ENCODE measurements at regions not wholly inside any gene's neighbourhood (a gene's known extent, or its start where the extent isn't known, plus 50 kb on each side); places are given as distances from the start of the nearest gene placed in this dataset.

GRCh38 chr4:52172166-52172565, 121.1 kb downstream of the SPATA18 start:
- H4K91ac ChIP-seq (ENCODE audit: low read length) = no peak overlapping the region
- H3K23ac ChIP-seq (ENCODE audit: low read length in 2 of 2) = no peak overlapping the region
- H3K4ac ChIP-seq (ENCODE audit: low read depth in 1 of 2, low read length in 2 of 2) = no peak overlapping the region
- no peak overlapping the region for H2BK12ac ChIP-seq (ENCODE audit: low read length in 2 of 2)
- no peak overlapping the region for H3K4me3 ChIP-seq (ENCODE audit: insufficient read depth in 1 of 2, low read depth in 1 of 2, low read length in 2 of 2)
- no peak overlapping the region for H4K8ac ChIP-seq (ENCODE audit: low read length)
- no peak overlapping the region for H3K14ac ChIP-seq (ENCODE audit: low read length in 2 of 2)
- H3K4me2 ChIP-seq (ENCODE audit: low read length, poor library complexity, severe bottlenecking) = no peak overlapping the region
- H2BK5ac ChIP-seq (ENCODE audit: low read depth, low read length, poor library complexity, severe bottlenecking) = no peak overlapping the region
- no peak overlapping the region for H3K27ac ChIP-seq (ENCODE audit: low read length, poor library complexity, severe bottlenecking)
- H3K4me1 ChIP-seq (ENCODE audit: control insufficient read depth, insufficient read depth, low read depth, low read length) = no peaks in the 10 kb centered on the region
- H3K9ac ChIP-seq (ENCODE audit: low read length) = no peak overlapping the region
- H2BK15ac ChIP-seq (ENCODE audit: low read depth, poor library complexity, severe bottlenecking) = no peak overlapping the region
- no peak overlapping the region for H2AK5ac ChIP-seq (ENCODE audit: low read length, severe bottlenecking)
- H3K9me3 ChIP-seq (ENCODE audit: control insufficient read depth, low read length) = no peaks in the 10 kb centered on the region
- peak; percentile 22 for DNase-seq
- H3K18ac ChIP-seq (ENCODE audit: low read depth in 1 of 2, low read length in 2 of 2) = no peak overlapping the region
- H3K79me1 ChIP-seq (replicated peaks; ENCODE audit: low read length, poor library complexity, severe bottlenecking) = no peaks in the 10 kb centered on the region
- no peaks in the 10 kb centered on the region for H3K36me3 ChIP-seq (ENCODE audit: control insufficient read depth in 1 of 2, insufficient read depth in 2 of 2, low read depth in 1 of 2, low read length in 2 of 2)
- H2BK120ac ChIP-seq (ENCODE audit: low read depth, low read length) = no peak overlapping the region
- no peak overlapping the region for H2AFZ ChIP-seq (ENCODE audit: low read depth, low read length)
- 100% methylated on average over 1 of the region's 1 CpG for WGBS
- no peaks in the 10 kb centered on the region for H3K27me3 ChIP-seq (ENCODE audit: control insufficient read depth in 1 of 2, insufficient read depth in 1 of 2, low read length in 2 of 2)

GRCh38 chr4:52173470-52174045, 122.5 kb downstream of the SPATA18 start:
- Histone ChIP-seq H2BK15ac (ENCODE audit: low read depth, poor library complexity, severe bottlenecking) (no peak overlapping the region), H3K4ac (ENCODE audit: low read depth in 1 of 2, low read length in 2 of 2) (no peak overlapping the region), H3K27me3 (ENCODE audit: control insufficient read depth in 1 of 2, insufficient read depth in 1 of 2, low read length in 2 of 2) (no peaks in the 10 kb centered on the region), H2AFZ (ENCODE audit: low read depth, low read length) (no peak overlapping the region), H3K79me1 (replicated peaks; ENCODE audit: low read length, poor library complexity, severe bottlenecking) (no peaks in the 10 kb centered on the region), H2BK5ac (ENCODE audit: low read depth, low read length, poor library complexity, severe bottlenecking) (no peak overlapping the region), H2BK120ac (ENCODE audit: low read depth, low read length) (no peak overlapping the region), H3K14ac (ENCODE audit: low read length in 2 of 2) (no peak overlapping the region), H3K4me3 (ENCODE audit: insufficient read depth in 1 of 2, low read depth in 1 of 2, low read length in 2 of 2) (no peak overlapping the region), H3K4me2 (ENCODE audit: low read length, poor library complexity, severe bottlenecking) (no peak overlapping the region), H3K36me3 (ENCODE audit: control insufficient read depth in 1 of 2, insufficient read depth in 2 of 2, low read depth in 1 of 2, low read length in 2 of 2) (no peaks in the 10 kb centered on the region), H3K9ac (ENCODE audit: low read length) (peak overlapping the region; percentile 34), H4K8ac (ENCODE audit: low read length) (no peak overlapping the region), H2BK12ac (ENCODE audit: low read length in 2 of 2) (no peak overlapping the region), H4K91ac (ENCODE audit: low read length) (no peak overlapping the region), H3K9me3 (ENCODE audit: control insufficient read depth, low read length) (peaks cover 6% of the 10 kb centered on the region), H3K23ac (ENCODE audit: low read length in 2 of 2) (no peak overlapping the region), H3K4me1 (ENCODE audit: control insufficient read depth, insufficient read depth, low read depth, low read length) (no peaks in the 10 kb centered on the region), H3K18ac (ENCODE audit: low read depth in 1 of 2, low read length in 2 of 2) (no peak overlapping the region), H3K27ac (ENCODE audit: low read length, poor library complexity, severe bottlenecking) (no peak overlapping the region), H2AK5ac (ENCODE audit: low read length, severe bottlenecking) (no peak overlapping the region)
- DNase-seq = no peak
- whole genome bisulfite sequencing = 86% methylated on average over 1 of the region's 2 CpGs

- Histone ChIP-seq H3K9ac (ENCODE audit: low read length) (peak overlapping the region; percentile 24), H2BK5ac (ENCODE audit: low read depth, low read length, poor library complexity, severe bottlenecking) (no peak overlapping the region), H3K27ac (ENCODE audit: low read length, poor library complexity, severe bottlenecking) (no peak overlapping the region), H3K79me1 (replicated peaks; ENCODE audit: low read length, poor library complexity, severe bottlenecking) (no peaks in the 10 kb centered on the region), H3K27me3 (ENCODE audit: control insufficient read depth in 1 of 2, insufficient read depth in 1 of 2, low read length in 2 of 2) (peaks cover 0 to 3% of the 10 kb centered on the region in 2 experiments), H4K91ac (ENCODE audit: low read length) (no peak overlapping the region), H2BK120ac (ENCODE audit: low read depth, low read length) (no peak overlapping the region), H3K9me3 (ENCODE audit: control insufficient read depth, low read length) (no peaks in the 10 kb centered on the region), H3K4me3 (ENCODE audit: insufficient read depth in 1 of 2, low read depth in 1 of 2, low read length in 2 of 2) (no peak overlapping the region), H3K4me1 (ENCODE audit: control insufficient read depth, insufficient read depth, low read depth, low read length) (no peaks in the 10 kb centered on the region), H2AK5ac (ENCODE audit: low read length, severe bottlenecking) (no peak overlapping the region), H3K36me3 (ENCODE audit: control insufficient read depth in 1 of 2, insufficient read depth in 2 of 2, low read depth in 1 of 2, low read length in 2 of 2) (no peaks in the 10 kb centered on the region), H2AFZ (ENCODE audit: low read depth, low read length) (no peak overlapping the region), H2BK12ac (ENCODE audit: low read length in 2 of 2) (no peak overlapping the region), H3K4ac (ENCODE audit: low read depth in 1 of 2, low read length in 2 of 2) (no peak overlapping the region), H3K14ac (ENCODE audit: low read length in 2 of 2) (no peak overlapping the region), H2BK15ac (ENCODE audit: low read depth, poor library complexity, severe bottlenecking) (no peak overlapping the region), H4K8ac (ENCODE audit: low read length) (no peak overlapping the region), H3K23ac (ENCODE audit: low read length in 2 of 2) (no peak overlapping the region), H3K18ac (ENCODE audit: low read depth in 1 of 2, low read length in 2 of 2) (no peak overlapping the region), H3K4me2 (ENCODE audit: low read length, poor library complexity, severe bottlenecking) (no peak overlapping the region)
- WGBS = no CpG with 5 or more reads among the region's 1 CpG
- no peak for DNase-seq
Observed at GRCh38 chr4:52187603-52188002, 136.5 kb downstream of the SPATA18 start.

GRCh38 chr4:52192001-52192400, 140.9 kb downstream of the SPATA18 start:
- Histone ChIP-seq H3K9ac (ENCODE audit: low read length) (peak overlapping the region; percentile 63), H3K4me3 (ENCODE audit: insufficient read depth in 1 of 2, low read depth in 1 of 2, low read length in 2 of 2) (peak overlapping the region in 1 of 2 experiments; percentile 7), H2BK120ac (ENCODE audit: low read depth, low read length) (no peak overlapping the region), H2AK5ac (ENCODE audit: low read length, severe bottlenecking) (no peak overlapping the region), H3K36me3 (ENCODE audit: control insufficient read depth in 1 of 2, insufficient read depth in 2 of 2, low read depth in 1 of 2, low read length in 2 of 2) (no peaks in the 10 kb centered on the region), H3K4me2 (ENCODE audit: low read length, poor library complexity, severe bottlenecking) (no peak overlapping the region), H3K14ac (ENCODE audit: low read length in 2 of 2) (no peak overlapping the region), H3K23ac (ENCODE audit: low read length in 2 of 2) (no peak overlapping the region), H3K4ac (ENCODE audit: low read depth in 1 of 2, low read length in 2 of 2) (no peak overlapping the region), H4K8ac (ENCODE audit: low read length) (no peak overlapping the region), H2BK12ac (ENCODE audit: low read length in 2 of 2) (no peak overlapping the region), H3K27ac (ENCODE audit: low read length, poor library complexity, severe bottlenecking) (no peak overlapping the region), H3K9me3 (ENCODE audit: control insufficient read depth, low read length) (no peaks in the 10 kb centered on the region), H3K27me3 (ENCODE audit: control insufficient read depth in 1 of 2, insufficient read depth in 1 of 2, low read length in 2 of 2) (peaks cover 0 to 1% of the 10 kb centered on the region in 2 experiments), H2AFZ (ENCODE audit: low read depth, low read length) (no peak overlapping the region), H3K79me1 (replicated peaks; ENCODE audit: low read length, poor library complexity, severe bottlenecking) (no peaks in the 10 kb centered on the region), H2BK15ac (ENCODE audit: low read depth, poor library complexity, severe bottlenecking) (no peak overlapping the region), H3K4me1 (ENCODE audit: control insufficient read depth, insufficient read depth, low read depth, low read length) (no peaks in the 10 kb centered on the region), H4K91ac (ENCODE audit: low read length) (no peak overlapping the region), H2BK5ac (ENCODE audit: low read depth, low read length, poor library complexity, severe bottlenecking) (no peak overlapping the region), H3K18ac (ENCODE audit: low read depth in 1 of 2, low read length in 2 of 2) (no peak overlapping the region)
- WGBS = 76% methylated on average over 2 of the region's 2 CpGs
- DNase-seq = no peak

Measured in mesenchymal stem cell (in vitro differentiated cells and primary cell).